ENCODE measurements at regions not wholly inside any gene's neighbourhood (a gene's known extent, or its start where the extent isn't known, plus 50 kb on each side); places are given as distances from the start of the nearest gene placed in this dataset.

DNA sequence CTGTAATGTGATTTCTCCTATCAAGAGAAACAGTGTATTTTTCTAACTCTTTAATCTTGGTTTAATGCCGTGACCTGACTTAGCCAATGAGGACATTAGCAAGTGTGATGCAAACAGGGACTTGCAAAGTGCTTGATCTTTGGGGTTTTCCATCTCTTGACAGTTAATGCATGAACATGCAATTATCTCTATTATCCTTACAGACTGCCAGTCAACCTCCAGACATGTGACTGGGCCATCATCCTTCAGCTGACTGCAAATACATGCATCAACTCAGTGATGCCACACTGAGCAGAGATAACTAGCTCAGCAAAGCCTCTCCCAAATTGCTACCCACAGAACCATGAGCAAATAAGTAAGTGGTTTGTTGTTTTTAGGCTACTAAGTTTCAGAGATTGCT, 409.6 kb downstream of the GPAM start:
- H3K4me3 ChIP-seq (ENCODE audit: low read depth, low read length) = no peak overlapping the region
- TF ChIP-seq, protein P1, sequence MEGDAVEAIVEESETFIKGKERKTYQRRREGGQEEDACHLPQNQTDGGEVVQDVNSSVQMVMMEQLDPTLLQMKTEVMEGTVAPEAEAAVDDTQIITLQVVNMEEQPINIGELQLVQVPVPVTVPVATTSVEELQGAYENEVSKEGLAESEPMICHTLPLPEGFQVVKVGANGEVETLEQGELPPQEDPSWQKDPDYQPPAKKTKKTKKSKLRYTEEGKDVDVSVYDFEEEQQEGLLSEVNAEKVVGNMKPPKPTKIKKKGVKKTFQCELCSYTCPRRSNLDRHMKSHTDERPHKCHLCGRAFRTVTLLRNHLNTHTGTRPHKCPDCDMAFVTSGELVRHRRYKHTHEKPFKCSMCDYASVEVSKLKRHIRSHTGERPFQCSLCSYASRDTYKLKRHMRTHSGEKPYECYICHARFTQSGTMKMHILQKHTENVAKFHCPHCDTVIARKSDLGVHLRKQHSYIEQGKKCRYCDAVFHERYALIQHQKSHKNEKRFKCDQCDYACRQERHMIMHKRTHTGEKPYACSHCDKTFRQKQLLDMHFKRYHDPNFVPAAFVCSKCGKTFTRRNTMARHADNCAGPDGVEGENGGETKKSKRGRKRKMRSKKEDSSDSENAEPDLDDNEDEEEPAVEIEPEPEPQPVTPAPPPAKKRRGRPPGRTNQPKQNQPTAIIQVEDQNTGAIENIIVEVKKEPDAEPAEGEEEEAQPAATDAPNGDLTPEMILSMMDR (IDR thresholded peaks at IDR 0.05; ENCODE audit: borderline replicate concordance, insufficient read depth, low read depth, low read length) = no peak

DNA sequence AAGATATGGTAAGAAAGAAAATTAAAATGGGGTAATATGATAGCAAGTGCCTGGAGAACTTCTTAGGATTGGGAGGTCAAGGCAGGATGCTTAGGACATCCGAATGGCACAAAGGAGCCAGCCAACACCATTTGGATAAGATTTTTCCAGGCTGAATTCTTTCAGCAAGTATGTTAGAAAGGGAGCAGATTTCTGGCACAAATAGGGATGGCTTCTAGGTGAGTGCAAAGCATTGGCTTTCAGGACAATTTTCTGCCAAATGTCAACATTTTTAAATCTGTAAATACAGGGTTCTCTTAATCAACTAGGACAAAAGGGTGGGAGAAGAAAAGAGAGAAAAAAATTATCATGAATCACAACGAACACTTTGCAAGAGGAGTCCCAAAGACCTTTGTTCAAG, 409.1 kb downstream of the GPAM start:
- TF ChIP-seq, protein P1 (IDR thresholded peaks at IDR 0.05; ENCODE audit: borderline replicate concordance, insufficient read depth, low read depth, low read length) = no peak
- H3K4me3 ChIP-seq (ENCODE audit: low read depth, low read length) = no peak overlapping the region

DNA sequence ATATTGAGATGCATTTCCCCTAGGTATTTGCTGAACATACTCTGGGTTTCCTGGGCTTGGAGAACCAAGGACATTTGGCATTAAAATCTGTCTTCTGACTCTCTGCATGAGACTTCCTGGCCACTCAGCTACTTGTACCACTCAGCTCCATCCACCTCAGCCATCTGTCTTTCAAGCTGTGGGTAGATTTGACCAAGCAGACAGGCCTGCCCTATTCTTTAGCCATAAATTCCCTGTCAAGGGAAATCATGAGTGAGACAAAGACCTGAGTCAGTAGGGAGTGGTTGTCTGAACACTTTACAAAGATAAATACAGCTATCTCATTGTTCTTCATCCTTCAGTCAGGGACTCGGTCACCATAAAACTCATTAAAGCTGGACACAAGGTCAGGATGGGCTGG, 399.1 kb downstream of the GPAM start:
- H3K4me3 ChIP-seq (ENCODE audit: low read depth, low read length) = no peak overlapping the region
- TF ChIP-seq, protein P1 (IDR thresholded peaks at IDR 0.05; ENCODE audit: borderline replicate concordance, insufficient read depth, low read depth, low read length) = no peak

DNA sequence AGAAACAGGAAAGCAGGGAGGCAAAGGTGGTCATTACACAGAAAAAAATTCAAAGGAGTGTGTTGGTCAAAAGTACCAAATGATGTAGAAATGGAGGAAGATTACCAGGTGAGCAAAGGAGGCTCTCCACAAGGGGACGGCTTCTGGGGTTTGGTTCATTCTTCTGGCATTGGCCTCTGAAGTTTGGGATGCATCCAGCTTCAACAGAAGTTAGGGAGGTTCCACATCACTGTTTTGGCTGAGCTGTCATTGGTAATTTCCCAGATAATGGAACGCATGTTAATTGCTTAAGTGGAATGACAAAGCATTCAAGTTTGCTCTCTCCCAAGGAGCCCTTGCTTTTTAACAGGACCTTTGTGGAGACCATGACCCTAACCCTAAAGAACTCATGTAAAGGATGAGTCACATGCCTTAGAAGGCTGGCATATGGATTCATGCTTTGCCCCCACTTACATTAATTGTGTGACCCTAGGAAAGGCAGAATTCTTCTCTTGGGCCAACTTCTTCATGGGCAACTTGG, 398.6 kb downstream of the GPAM start:
- no peak overlapping the region for H3K4me3 ChIP-seq (ENCODE audit: low read depth, low read length)
- TF ChIP-seq, protein P1 (IDR thresholded peaks at IDR 0.05; ENCODE audit: borderline replicate concordance, insufficient read depth, low read depth, low read length) = no peak

DNA sequence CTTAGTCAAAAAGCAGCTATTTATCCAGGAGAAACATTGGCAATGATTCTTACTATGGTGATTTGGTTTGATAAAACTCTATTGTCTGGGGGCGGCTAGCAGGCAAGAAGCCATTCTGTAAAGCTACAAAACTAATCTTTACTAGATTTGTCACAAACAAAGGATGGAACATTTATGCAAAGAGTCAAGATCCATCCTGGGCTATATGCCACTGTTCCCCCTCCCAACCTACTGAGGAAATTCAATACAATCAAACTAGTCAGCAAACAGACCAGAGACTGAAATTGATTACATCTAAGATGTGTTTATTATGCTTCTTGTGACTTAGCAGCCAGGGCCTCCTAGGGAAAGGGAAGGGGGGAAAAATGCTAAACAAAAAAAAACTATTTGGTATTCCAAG, 397.6 kb downstream of the GPAM start:
- H3K4me3 ChIP-seq (ENCODE audit: low read depth, low read length) = no peak overlapping the region
- TF ChIP-seq, protein P1 (IDR thresholded peaks at IDR 0.05; ENCODE audit: borderline replicate concordance, insufficient read depth, low read depth, low read length) = no peak

DNA sequence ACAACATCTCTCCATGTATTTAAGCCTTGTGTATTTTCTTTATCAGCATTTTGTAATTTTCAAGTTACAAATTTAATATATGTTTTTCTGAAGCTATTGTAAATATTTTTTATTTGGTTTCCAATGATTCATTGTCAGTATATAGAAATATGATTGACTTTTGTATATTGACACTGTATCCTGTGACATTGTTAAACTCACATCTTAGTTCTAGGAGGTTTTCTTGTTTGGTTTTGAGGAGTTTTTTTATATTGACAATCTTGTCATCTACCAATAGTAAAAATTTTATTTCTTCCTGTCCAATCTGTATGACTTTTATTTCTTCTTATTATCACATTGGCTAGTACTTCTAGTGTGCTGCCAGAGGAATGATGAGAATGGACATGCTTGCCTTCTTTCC, 393.7 kb downstream of the GPAM start:
- TF ChIP-seq, protein P1 (IDR thresholded peaks at IDR 0.05; ENCODE audit: borderline replicate concordance, insufficient read depth, low read depth, low read length) = no peak
- no peak overlapping the region for H3K4me3 ChIP-seq (ENCODE audit: low read depth, low read length)

DNA sequence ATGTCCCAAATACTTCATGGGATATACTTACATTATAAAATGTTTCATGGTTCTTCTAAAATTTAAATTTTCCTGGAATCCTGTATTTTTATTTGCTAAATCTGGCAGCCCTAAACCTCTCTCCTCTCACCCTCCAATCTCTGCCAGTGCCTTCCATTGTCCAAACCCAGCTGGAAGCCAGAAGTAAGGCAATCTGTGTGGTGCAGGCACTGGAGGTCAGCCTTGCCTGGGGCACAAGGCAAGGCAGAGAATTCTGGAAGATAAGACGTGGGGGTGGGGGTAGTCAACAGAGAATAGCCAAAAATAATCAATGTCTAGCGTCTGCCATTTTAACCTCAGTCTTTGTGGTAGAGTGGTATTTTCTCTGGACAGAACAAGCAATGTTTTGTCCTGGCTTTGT, 381.7 kb downstream of the GPAM start:
- no peak overlapping the region for H3K4me3 ChIP-seq (ENCODE audit: low read depth, low read length)
- TF ChIP-seq, protein P1 (IDR thresholded peaks at IDR 0.05; ENCODE audit: borderline replicate concordance, insufficient read depth, low read depth, low read length) = no peak
